WTC11 (cell line): ENCODE measurements at regions not wholly inside any gene's neighbourhood (a gene's known extent, or its start where the extent isn't known, plus 50 kb on each side); places are given as distances from the start of the nearest gene placed in this dataset.

ENCODE experiments used
- ATAC-seq: fragments of 200-7000 bp; cut with Tn5 transposase; 2 replicates; pipeline ENCODE4 v1.10.0; 2021; ENCODE audit warnings: mild to moderate bottlenecking, moderate library complexity
- CTCF ChIA-PET: fragments of 300-600 bp; sonication (Branson Sonifier 250); formaldehyde crosslinking; loops from one replicate; lab custom pipeline; 2021; ENCODE audit warnings: antibody characterized with exemption; lab: Charles Lee
- POLR2A ChIA-PET: fragments of 350-600 bp; sonication (Branson Sonifier 250); formaldehyde crosslinking; loops from one replicate; lab custom pipeline; 2021; ENCODE audit warnings: antibody characterized with exemption; lab: Charles Lee
- DNase-seq: peaks from one replicate; pipeline ENCODE4 v3.0.0; 2021; ENCODE audit warnings: low spot score
- H3K27ac Mint-ChIP-seq: 2 replicates; pipeline ENCODE4 v1.8.0; 2021; ENCODE audit warnings: mixed read lengths
- H3K27me3 Mint-ChIP-seq: 2 replicates; pipeline ENCODE4 v1.8.0; 2021; ENCODE audit warnings: low read depth, mild to moderate bottlenecking, moderate library complexity, mixed read lengths
- H3K36me3 Mint-ChIP-seq: 2 replicates; pipeline ENCODE4 v1.8.0; 2021; ENCODE audit warnings: mixed read lengths
- H3K4me1 Mint-ChIP-seq: 2 replicates; pipeline ENCODE4 v1.8.0; 2022; ENCODE audit warnings: mixed read lengths
- H3K4me3 Mint-ChIP-seq: 2 replicates; pipeline ENCODE4 v1.8.0; 2021; ENCODE audit warnings: mild to moderate bottlenecking, moderate library complexity, mixed read lengths
- H3K9me3 Mint-ChIP-seq: 2 replicates; pipeline ENCODE4 v1.8.0; 2021; ENCODE audit warnings: mixed read lengths
- ATF1 ChIP-seq: sonication (generic); formaldehyde crosslinking; IDR thresholded peaks from 2 replicates; pipeline ENCODE4 v1.8.1; 2023; ENCODE audit warnings: mild to moderate bottlenecking, moderate library complexity, missing genetic modification reagents
- CREM ChIP-seq: sonication (generic); formaldehyde crosslinking; IDR thresholded peaks from 2 replicates; pipeline ENCODE4 v1.8.1; 2022; ENCODE audit warnings: mild to moderate bottlenecking, missing genetic modification reagents, moderate library complexity
- ESRRA ChIP-seq: sonication (generic); formaldehyde crosslinking; IDR thresholded peaks from 2 replicates; pipeline ENCODE4 v1.8.1; 2022; ENCODE audit warnings: mild to moderate bottlenecking, missing genetic modification reagents, borderline replicate concordance
- ETV6 ChIP-seq: sonication (generic); formaldehyde crosslinking; IDR thresholded peaks from 2 replicates; pipeline ENCODE4 v1.8.1; 2022; ENCODE audit warnings: mild to moderate bottlenecking, missing genetic modification reagents
- FOXJ3 ChIP-seq: sonication (generic); formaldehyde crosslinking; IDR thresholded peaks from 2 replicates; pipeline ENCODE4 v1.9.0; 2021; ENCODE audit warnings: missing genetic modification reagents, mild to moderate bottlenecking, borderline replicate concordance
- GABPB1 ChIP-seq: sonication (generic); formaldehyde crosslinking; IDR thresholded peaks from 2 replicates; pipeline ENCODE4 v1.8.1; 2023; ENCODE audit warnings: mild to moderate bottlenecking, missing genetic modification reagents
- HMGA2 ChIP-seq: fragments of 250-450 bp; sonication (Bioruptor Pico); IDR thresholded peaks from 2 replicates; pipeline ENCODE4 v1.4.0; 2021; ENCODE audit warnings: mild to moderate bottlenecking, moderate library complexity
- OVOL2 ChIP-seq: fragments of 250-450 bp; sonication (Bioruptor Pico); IDR thresholded peaks from 2 replicates; pipeline ENCODE4 v1.9.0; 2021; ENCODE audit warnings: mild to moderate bottlenecking, borderline replicate concordance
- RELA ChIP-seq: sonication (generic); formaldehyde crosslinking; IDR thresholded peaks from 2 replicates; pipeline ENCODE4 v1.8.1; 2022; ENCODE audit warnings: missing genetic modification reagents, mild to moderate bottlenecking, borderline replicate concordance
- TEAD1 ChIP-seq: sonication (generic); formaldehyde crosslinking; IDR thresholded peaks from 2 replicates; pipeline ENCODE4 v1.8.0; 2022; ENCODE audit warnings: mild to moderate bottlenecking, missing genetic modification reagents
- ZNF281 ChIP-seq: sonication (generic); formaldehyde crosslinking; IDR thresholded peaks from 2 replicates; pipeline ENCODE4 v1.8.0; 2023; ENCODE audit warnings: mild to moderate bottlenecking, missing genetic modification reagents
- TF ChIP-seq, protein P1 (sequence below): sonication (generic); formaldehyde crosslinking; IDR thresholded peaks from 2 replicates; pipeline ENCODE4 v1.8.0; 2023; ENCODE audit warnings: missing genetic modification reagents
- TF ChIP-seq, protein P2 (sequence below): fragments of 250-450 bp; sonication (Bioruptor Pico); conservative IDR thresholded peaks from 2 replicates; pipeline ENCODE4 v1.9.0; 2021; ENCODE audit warnings: mild to moderate bottlenecking
- TF ChIP-seq, protein P3 (sequence below): fragments of 250-450 bp; sonication (Bioruptor Pico); IDR thresholded peaks from 2 replicates; pipeline ENCODE4 v1.9.0; 2021; ENCODE audit warnings: mild to moderate bottlenecking
- TF ChIP-seq, protein P4 (sequence below): sonication (generic); formaldehyde crosslinking; IDR thresholded peaks from 2 replicates; pipeline ENCODE4 v1.8.1; 2023; ENCODE audit warnings: mild to moderate bottlenecking, moderate library complexity, missing genetic modification reagents

GRCh38 chr9:36487482-36488388 lies 85.0 kb upstream of the MELK start (continued):
- TF ChIP-seq OVOL2 (CRISPR knock-in tag): no peak
- TF ChIP-seq FOXJ3: no peak
- TF ChIP-seq, protein P1, sequence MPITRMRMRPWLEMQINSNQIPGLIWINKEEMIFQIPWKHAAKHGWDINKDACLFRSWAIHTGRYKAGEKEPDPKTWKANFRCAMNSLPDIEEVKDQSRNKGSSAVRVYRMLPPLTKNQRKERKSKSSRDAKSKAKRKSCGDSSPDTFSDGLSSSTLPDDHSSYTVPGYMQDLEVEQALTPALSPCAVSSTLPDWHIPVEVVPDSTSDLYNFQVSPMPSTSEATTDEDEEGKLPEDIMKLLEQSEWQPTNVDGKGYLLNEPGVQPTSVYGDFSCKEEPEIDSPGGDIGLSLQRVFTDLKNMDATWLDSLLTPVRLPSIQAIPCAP (CRISPR knock-in tag): no peak
- TF ChIP-seq GABPB1: no peak
- TF ChIP-seq TEAD1 (CRISPR knock-in tag): 0 out of 2 replicates have a peak, but pooled peaks have one; percentile 42
- TF ChIP-seq, protein P2, sequence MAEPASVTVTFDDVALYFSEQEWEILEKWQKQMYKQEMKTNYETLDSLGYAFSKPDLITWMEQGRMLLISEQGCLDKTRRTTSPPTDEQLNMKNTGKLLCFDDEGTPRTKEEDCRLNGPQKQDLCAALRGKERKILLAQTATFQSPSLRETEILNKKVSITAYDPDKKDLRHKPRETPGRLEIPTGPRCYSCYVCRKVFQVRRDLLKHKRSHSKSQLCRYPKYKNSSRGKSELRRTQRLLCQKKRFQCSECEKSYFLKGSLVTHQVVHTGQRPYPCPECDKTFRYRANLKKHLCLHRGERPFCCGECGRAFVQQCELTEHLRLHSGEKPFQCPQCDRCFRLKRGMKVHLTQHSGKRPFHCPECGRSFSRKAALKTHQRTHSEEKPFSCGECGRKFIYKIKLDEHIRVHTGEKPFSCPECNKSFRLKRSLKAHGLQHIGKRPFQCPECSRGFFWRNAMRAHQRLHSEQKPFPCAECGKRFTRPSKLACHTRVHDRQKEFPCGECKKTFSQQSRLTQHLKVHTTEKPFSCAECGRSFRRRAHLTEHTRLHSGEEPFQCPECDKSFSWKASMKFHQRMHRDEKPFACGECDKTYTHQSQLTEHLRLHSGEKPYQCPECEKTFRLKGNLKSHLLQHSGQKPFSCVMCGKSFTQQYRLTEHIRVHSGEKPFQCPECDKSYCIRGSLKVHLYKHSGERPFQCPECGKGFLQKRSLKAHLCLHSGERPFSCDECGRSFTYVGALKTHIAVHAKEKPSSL (CRISPR knock-in tag): no peak
- TF ChIP-seq, all 79 proteins: peak for 6

DNA sequence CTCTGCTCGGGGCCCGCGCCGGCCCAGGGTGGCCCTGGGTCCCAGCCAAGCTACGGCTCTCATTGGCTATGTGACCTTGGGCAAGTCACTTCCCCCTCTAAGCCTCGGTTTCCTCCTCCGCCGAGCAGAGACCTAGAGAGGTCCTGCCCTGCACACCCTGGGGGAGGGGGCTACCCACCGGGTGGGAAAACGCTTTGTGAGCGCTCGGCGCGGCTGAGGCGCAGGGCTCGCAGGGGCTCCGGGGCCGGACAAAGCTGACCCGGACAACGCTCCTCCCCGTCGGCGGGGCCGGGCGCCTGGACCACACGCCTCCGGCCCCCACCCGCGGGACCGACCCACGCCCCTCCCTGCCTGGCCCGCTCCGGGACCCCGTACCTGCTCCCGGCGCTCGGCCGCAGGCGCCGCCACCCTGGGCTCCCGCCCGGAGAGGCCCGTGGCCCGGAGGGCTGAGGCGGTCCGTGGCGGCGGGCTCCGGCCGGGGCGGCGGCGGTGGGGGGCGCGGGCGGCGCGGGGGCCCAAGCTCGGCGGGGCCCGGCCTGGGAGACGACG lies 85.7 kb upstream of the MELK start:
- H3K9me3 Mint-ChIP-seq: no peaks in the 10 kb centered on the region
- no peaks in the 10 kb centered on the region for H3K27me3 Mint-ChIP-seq
- CTCF ChIA-PET: interaction anchor here (0.7 to 2.1 kb wide), 4 partner anchors 26 to 158 kb away, joined by 3 to 17 read pairs (median 4); no protein-coding TSS in a partner anchor
- peak overlapping the region; percentile 95 for H3K4me3 Mint-ChIP-seq
- POLR2A ChIA-PET: interaction anchor here (0.7 to 1.5 kb wide), 5 partner anchors 9 to 94 kb away, joined by 3 to 6 read pairs (median 4); partner anchors contain the start of gene RNF38
- H3K4me1 Mint-ChIP-seq: peaks cover 60% of the 10 kb centered on the region
- no peaks in the 10 kb centered on the region for H3K36me3 Mint-ChIP-seq
- H3K27ac Mint-ChIP-seq: 0 out of 2 replicates have a peak overlapping the region, but pooled peaks have one; percentile 98
- TF ChIP-seq RELA (CRISPR knock-in tag) (0 out of 2 replicates have a peak, but pooled peaks have one; percentile 60), CREM (CRISPR knock-in tag) (0 out of 2 replicates have a peak, but pooled peaks have one; percentile 60), ZNF281 (CRISPR knock-in tag) (0 out of 2 replicates have a peak, but pooled peaks have one; percentile 3), ATF1 (CRISPR knock-in tag) (no peak), GABPB1 (no peak), ETV6 (CRISPR knock-in tag) (0 out of 2 replicates have a peak, but pooled peaks have one; percentile 20), HMGA2 (CRISPR knock-in tag) (no peak), ESRRA (CRISPR knock-in tag) (peak; percentile 45; the same call in 1 of the 2 replicates)
- TF ChIP-seq, protein P3, sequence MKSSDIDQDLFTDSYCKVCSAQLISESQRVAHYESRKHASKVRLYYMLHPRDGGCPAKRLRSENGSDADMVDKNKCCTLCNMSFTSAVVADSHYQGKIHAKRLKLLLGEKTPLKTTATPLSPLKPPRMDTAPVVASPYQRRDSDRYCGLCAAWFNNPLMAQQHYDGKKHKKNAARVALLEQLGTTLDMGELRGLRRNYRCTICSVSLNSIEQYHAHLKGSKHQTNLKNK (CRISPR knock-in tag): no peak
- TF ChIP-seq, protein P4, sequence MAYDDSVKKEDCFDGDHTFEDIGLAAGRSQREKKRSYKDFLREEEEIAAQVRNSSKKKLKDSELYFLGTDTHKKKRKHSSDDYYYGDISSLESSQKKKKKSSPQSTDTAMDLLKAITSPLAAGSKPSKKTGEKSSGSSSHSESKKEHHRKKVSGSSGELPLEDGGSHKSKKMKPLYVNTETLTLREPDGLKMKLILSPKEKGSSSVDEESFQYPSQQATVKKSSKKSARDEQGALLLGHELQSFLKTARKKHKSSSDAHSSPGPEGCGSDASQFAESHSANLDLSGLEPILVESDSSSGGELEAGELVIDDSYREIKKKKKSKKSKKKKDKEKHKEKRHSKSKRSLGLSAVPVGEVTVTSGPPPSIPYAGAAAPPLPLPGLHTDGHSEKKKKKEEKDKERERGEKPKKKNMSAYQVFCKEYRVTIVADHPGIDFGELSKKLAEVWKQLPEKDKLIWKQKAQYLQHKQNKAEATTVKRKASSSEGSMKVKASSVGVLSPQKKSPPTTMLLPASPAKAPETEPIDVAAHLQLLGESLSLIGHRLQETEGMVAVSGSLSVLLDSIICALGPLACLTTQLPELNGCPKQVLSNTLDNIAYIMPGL (CRISPR knock-in tag): peak; percentile 51; the same call in 1 of the 2 replicates
- TF ChIP-seq, all 79 proteins: peak for 6
- peak; percentile 10 for ATAC-seq
- DNase-seq: peak; percentile 54
